NCI-H69 (cell line): ENCODE measurements at regions not wholly inside any gene's neighbourhood (a gene's known extent, or its start where the extent isn't known, plus 50 kb on each side); places are given as distances from the start of the nearest gene placed in this dataset.

Experiments used
- DNase-seq: peaks from one replicate; lab custom pipeline; 2025; lab: John Stamatoyannopoulos, UW

GRCh38 chr17:34776456-34777443 lies 184.5 kb downstream of the CCT6B start:
- DNase-seq, result no peak

- peak; percentile 35 for DNase-seq
Measured at GRCh38 chr17:34773036-34773435, 188.2 kb downstream of the CCT6B start.

- peak; percentile 20 for DNase-seq
Measured at GRCh38 chr17:34771891-34772290, 189.4 kb downstream of the CCT6B start.

GRCh38 chr17:34770586-34770985 lies 190.7 kb downstream of the CCT6B start:
- DNase-seq, result no peak

GRCh38 chr17:34769899-34770298 lies 190.5 kb downstream of the TMEM132E start:
- no peak for DNase-seq

DNA sequence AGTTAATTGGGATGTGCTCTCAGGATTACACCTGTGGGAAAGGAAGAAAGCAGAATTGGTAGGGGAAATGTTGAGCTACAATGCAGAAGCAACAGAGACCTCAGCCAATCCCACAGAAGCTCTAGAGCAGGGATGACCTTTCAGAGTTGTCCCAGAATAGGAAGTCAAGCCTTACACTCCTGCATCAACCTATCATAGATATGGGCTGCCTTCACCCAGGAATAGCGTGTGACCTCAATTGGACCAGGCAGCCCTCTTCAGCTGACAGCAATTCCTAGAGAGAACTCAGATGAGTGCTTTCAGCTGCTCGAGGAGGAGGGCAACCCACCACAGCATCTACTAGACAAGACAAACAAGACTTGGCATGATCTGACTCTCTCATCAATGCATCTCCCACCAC lies 189.7 kb downstream of the TMEM132E start:
- no peak for DNase-seq

DNA sequence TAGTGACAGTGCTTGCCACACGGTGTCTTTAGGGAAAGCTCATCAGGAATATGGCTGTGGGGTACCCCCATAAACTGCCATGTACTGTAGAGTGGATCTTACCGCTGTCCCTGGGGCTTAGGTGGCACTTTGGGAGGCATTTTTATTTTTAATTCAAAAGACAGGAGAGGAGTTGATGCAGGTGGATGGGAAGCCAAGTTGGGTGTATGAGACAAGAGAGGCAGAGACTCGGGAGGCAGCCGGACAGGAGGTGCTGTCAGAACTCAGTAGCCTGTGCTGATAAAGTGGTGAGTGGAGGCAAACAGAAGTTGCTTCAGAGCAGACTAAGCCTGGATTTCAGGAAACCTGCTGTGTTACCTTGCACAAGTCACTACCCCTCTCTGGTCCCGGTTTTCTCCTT lies 185.9 kb downstream of the TMEM132E start:
- no peak for DNase-seq

- no peak for DNase-seq
Measured at GRCh38 chr17:34764716-34765115, 185.3 kb downstream of the TMEM132E start.

GRCh38 chr17:34763728-34764665 lies 184.6 kb downstream of the TMEM132E start:
- DNase-seq, result no peak

DNA sequence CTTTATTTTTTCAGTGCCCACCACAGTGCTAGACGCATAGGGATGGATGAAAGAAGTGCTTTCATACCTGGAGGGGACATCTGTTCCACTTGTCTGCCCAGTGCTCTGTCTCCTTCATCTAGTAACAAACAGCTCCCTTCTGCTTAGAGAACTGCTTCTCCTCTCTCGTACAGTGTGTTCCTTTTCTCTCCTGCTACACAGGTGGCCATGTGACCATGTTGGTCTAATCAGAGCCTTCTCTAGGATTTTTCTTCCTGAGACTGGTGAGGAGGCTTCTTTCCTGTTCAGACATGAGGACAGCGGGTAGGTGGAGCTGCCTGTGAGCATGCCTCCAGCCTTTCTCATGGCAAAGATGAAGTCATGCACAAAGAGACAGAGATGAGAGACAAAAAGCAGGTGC lies 182.7 kb downstream of the TMEM132E start:
- no peak for DNase-seq

- no peak for DNase-seq
Measured at GRCh38 chr17:34761646-34762045, 182.3 kb downstream of the TMEM132E start.

- DNase-seq, result peak; percentile 88
Measured at GRCh38 chr17:34760931-34761495, 181.6 kb downstream of the TMEM132E start.

GRCh38 chr17:34758718-34759117 lies 179.3 kb downstream of the TMEM132E start:
- DNase-seq, result peak; percentile 68

DNA sequence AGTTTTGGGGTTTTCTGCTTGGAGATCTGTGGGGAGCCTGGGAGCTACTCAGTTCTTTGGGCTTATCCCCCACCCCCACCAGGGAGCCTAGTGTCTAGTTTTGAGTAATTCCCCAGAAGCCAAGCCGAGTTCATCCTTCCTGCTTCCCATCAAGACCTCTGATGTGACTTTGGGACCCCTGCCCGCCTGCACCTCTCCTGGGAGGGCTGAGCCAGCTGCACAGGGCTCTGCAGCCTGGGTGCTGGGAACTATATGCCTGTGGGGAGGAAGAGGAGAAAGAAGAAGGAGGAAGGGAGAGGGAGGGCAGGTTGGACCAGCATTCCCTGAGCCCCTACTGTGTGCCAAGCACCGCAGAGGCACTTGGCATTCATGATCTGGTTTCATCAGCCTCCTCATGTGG lies 178.9 kb downstream of the TMEM132E start:
- no peak for DNase-seq

DNA sequence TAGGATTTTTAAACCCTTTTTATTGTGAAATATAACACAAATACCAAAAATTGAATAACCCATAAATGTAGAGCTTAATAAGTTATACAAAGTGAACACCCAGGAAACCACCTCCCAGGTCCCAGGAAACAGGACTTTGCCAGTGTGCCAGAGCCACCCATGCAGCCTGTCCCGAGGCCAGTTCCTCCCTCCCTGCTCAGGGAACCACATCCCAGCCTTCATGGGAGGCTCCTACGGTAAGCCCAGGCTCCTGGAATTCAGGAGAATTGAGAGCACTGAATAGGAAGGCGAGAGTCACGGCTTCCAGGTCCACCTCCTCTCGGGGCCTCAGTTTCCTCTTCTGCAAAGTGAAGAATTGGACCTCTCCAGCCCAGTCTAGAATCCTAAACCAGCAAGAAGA lies 178.2 kb downstream of the TMEM132E start:
- no peak for DNase-seq

- DNase-seq, result no peak
Measured at GRCh38 chr17:34757106-34757505, 177.7 kb downstream of the TMEM132E start.

- DNase-seq, result peak; percentile 68
Measured at GRCh38 chr17:34756637-34757021, 177.2 kb downstream of the TMEM132E start.

DNA sequence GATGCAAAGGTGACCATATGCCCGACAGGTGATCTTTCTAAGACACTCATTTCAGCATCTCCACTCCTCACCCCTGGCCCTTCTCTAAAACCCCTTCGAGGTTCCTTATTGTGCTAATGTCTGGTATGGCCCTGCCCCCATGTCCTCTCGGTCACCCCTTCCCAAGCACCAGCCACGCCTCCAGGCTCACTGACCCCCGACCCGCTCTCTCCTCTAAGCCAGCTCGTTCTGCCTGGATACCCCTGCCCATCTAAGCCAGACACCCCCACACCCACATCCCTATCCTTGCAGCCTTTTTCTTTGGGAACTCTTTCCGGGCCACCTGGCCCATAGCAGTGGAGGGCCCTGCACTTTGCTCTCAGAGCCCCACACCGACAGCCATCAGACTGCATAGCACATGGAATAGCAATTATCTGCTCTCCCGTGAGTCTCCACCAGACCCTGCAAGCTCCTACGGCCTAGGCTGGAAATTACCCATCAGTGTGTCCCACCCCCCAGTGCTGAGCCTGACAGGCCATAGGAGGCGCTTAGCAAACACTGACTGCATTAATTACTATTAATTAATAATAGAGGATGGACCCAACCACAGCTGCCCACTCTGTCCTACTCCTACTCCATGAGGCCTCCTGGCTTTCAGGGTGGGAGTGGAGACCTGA lies 176.7 kb downstream of the TMEM132E start:
- DNase-seq, result peak; percentile 43

GRCh38 chr17:34755371-34755770 lies 176.0 kb downstream of the TMEM132E start:
- no peak for DNase-seq

GRCh38 chr17:34750004-34750403 lies 170.6 kb downstream of the TMEM132E start:
- DNase-seq, result peak; percentile 10

- peak; percentile 11 for DNase-seq
Measured at GRCh38 chr17:34741967-34742366, 162.6 kb downstream of the TMEM132E start.
